Left cardiac atrium (tissue), 4 donors: ENCODE measurements at regions not wholly inside any gene's neighbourhood (a gene's known extent, or its start where the extent isn't known, plus 50 kb on each side); places are given as distances from the start of the nearest gene placed in this dataset.
"Not testable (repeated sequence)": the region's sequence is repeated elsewhere in the genome, so short reads cannot be mapped to it uniquely, and the experiment has no call there.

Experiments used
- ATAC-seq, 2 donors: fragments of 200-7000 bp; cut with Tn5 transposase; one replicate each; pipeline ENCODE4 v1.9.1; 2020; ENCODE audit warnings: mild to moderate bottlenecking in 2 of 2, moderate library complexity in 2 of 2
- DNase-seq: peaks from one replicate; pipeline ENCODE4 v3.0.0-alpha.2; 2020
- intact Hi-C, 2 donors: fragments of 100-400 bp; cut with DNase I; formaldehyde crosslinking; loops; one replicate each; pipeline versions ENCODE4 v1.14.1 to v1.15.1; 2022 to 2023
- donor health status: DM: no; HTN: yes; CAD: no.
- donor health status: DM: no; HTN: yes; CAD: no; lungs with severe emphysema.
- donor health status: DM: yes; HTN: yes; CAD: no.
- donor health status: Dilated cardiomyopathy.

- ATAC-seq (no peak), DNase-seq (no peak)
- intact Hi-C loops = no loop called here
Observed at GRCh38 chr20:6411651-6412050, 288.8 kb upstream of the FERMT1 start.

DNA sequence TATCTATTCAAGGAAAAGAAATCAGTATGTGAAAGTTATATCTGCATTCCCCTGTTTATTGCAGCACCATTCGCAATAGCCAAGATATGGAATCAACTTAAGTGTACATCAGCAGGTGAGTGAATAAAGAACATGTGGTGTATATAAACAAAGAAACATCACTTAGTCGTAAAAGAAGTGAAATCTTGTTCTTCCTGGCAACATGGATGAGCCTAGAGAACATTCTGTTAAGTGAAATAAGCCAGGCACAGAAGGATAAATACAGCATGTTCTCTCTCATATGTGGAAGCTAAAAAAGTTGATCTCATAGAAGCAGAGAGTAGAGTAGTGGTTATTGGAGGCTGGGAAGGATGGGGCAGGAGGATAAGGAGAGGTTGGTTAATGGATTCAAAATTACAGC lies 287.9 kb upstream of the FERMT1 start:
- intact Hi-C loops = no loop called here
- ATAC-seq (no peak), DNase-seq (no peak)

DNA sequence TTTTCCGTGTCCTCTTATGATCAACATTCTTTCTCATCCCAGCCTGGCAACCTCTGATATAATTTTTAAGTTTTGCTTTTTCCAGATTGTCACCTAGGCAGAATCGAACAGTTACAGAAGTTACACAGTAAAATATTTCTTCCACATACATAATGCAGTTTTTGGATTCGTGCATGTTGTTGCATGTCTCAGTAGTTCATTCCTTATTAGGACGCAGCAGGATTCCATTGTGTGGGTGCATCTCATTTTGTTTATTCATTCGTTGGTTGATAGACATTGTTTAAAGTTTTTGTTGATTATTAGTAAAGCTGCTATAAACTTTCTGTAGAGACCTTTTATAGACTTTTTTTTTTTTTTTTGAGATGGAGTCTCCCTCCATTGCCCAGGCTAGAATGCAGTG lies 284.3 kb upstream of the FERMT1 start:
- intact Hi-C loops = no loop called here
- no peak for ATAC-seq
- no peak for DNase-seq

DNA sequence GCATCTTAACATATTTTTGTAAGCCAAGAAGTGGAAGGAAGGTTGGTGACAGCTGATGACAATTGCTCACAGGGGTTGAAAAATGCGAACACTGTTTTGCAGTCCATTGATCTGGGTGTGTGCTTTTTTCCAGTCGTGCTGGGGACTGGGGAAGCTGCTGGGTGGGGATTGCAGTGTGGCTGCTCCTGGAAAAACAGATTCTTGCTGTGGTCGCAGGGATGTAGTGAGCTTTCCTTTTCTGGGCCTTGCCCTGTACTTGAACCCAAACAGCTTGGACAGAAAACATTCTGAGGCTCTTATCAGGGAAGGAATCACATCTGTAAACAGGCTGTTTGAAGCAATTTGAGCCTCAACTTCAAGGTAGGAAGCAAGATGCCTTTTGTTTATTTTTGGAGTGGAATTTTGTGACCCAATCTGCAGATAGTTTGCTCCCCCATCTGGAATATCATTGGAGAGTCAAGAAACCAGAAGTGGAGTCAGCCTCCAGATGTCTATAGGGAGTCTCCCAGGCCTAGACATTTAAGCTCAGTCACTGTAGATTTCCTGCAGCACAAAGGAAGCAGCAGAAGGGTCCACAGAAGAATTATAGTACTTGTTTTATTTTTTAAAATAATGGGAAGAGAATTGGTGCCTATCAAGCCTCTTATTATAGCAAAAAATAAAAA lies 279.2 kb upstream of the FERMT1 start:
- DNase-seq (no peak), ATAC-seq (no peak)
- intact Hi-C loops = no loop called here

DNA sequence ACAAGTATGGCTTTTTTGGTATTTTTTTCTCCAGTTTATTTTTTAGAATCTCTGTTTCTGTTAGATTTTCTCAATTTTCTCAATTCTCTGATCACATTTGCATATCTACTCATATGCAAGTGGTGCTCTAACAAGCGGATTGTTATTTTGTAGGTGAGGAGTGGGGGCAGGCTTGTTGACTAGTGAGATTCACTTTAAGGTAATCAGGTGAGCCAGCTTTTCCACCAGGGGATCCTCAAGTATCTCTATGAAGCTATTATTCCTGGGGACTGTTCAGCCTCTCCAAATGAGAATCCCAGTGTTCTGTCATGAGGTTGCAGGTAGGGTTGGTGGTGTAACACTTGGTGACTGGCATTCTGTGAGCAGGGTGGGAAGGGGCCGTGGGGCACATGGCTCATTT lies 274.3 kb upstream of the FERMT1 start:
- ATAC-seq = no peak
- intact Hi-C loops = no loop called here
- DNase-seq = no peak

DNA sequence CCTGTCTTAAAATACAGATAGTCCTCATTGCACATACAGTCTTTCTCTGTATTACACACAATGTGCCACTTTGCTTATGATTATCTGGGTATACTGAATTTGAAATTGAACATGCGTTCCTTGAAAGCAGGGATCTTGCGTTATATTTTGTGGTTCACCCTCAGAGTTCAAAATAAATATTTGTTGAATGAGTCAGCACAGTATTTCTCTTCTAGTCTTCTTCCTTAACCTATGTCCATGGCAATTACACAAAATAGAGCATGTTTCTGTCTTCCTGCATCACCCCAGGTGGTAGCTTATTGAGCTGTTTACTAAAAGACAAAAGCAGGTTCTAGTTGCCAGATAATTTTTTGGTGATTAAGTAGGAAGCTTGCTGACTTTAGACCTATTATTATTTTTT lies 272.9 kb upstream of the FERMT1 start:
- no peak for DNase-seq
- ATAC-seq = no peak
- intact Hi-C loops = no loop called here

- ATAC-seq (no peak), DNase-seq (no peak)
- intact Hi-C loops = no loop called here
Observed at GRCh38 chr20:6388671-6389197, 265.9 kb upstream of the FERMT1 start.

DNA sequence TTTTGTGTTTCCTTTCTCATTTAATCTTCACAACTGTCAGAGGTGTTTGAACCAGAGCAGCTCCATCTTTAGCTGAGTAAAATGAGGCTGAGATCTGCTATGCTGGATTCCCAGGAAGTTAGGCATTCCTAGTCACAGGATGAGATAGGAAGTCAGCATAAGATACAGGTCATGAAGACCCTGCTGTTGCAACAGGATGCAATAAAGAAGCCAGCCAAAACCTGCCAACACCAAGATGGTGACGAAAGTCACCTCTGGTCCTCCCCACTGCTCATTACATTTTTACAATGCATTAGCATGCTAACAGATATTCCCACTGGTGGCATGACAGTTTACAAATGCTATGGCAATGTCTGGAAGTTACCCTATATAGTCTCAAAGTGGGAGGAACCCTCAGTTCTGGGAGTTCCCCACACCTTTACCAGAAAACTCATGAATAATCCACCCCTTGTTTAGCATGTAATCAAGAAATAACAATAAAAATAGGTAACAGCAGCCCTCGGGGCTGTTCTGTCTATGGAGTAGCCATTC lies 262.2 kb upstream of the FERMT1 start:
- no peak for DNase-seq
- intact Hi-C loops = no loop called here
- no peak for ATAC-seq

GRCh38 chr20:6384380-6384779 lies 261.6 kb upstream of the FERMT1 start:
- DNase-seq (no peak), ATAC-seq (peak in 1 of 2 donors; percentile 47)
- intact Hi-C loops = no loop called here

- no peak for ATAC-seq
- intact Hi-C loops = no loop called here
- DNase-seq = no peak
Observed at GRCh38 chr20:6381887-6382286, 259.1 kb upstream of the FERMT1 start.

DNA sequence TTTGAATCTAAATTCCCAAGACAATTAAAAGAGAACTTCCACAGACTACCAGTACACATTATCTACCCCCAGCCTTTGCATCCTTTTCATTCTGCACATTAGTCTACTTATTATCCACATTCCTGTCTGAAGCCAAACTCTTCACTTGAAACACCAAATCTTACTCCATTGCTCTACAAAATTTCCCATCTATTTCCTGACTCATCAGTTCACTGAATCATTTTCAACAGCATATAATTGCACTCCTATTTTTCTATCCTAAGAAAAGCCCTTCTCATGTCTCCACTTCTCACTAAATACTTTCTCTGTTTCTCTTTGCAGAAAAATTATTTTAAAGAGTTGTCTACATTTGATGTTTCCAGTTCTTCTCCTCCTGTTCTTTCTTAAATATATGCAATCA lies 239.4 kb upstream of the FERMT1 start:
- no peak for DNase-seq
- ATAC-seq = no peak
- intact Hi-C loops = no loop called here

DNA sequence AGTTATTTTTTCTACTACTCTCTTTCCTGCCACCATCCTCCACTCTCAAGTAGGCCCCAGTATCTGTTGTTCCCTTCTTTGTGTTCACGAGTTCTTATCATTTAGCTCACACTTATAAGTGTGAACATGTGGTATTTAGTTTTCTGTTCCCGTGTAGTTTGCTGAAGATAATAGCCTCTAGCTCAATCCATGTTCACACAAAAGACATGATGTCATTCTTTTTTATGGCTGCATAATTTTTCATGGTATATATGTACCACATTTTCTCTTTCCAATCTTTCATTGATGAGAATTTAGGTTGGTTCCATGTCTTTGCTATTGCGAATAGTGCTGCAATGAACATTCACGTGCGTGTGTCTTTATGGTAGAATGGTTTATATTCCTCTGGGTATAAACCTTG lies 237.9 kb upstream of the FERMT1 start:
- intact Hi-C loops = no loop called here
- DNase-seq (no peak), ATAC-seq (no peak)

DNA sequence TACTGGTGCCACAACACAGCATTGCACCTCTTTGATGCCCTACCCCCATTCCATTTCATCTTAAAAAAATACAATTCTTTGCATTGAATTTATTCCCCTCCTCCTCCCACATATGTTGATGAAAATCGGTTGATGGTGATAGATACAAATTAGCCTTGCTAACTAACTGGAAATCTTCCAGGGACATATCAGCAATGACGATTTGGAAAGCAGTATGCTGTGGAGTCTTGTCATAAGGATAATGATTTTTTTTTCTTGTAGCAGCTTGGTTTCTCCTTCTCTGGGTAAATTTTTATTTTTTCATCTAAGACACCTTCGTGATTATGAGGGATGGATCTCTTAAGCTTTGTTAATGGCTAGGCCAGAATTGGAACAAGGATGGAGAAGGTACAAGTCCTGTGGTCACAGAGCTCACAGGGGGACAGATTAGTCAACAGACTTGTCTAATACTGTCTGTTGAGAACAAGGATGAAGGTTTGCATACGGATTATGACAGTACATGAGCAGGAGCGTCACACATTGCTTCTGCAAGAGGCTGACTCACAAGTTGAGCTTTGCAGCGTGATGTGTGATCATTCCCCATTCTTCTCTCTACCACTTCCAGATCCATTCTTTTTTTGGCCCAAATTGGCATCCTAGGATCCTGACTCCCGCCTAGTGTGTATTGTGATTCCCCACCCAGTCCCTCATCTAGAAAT lies 233.1 kb upstream of the FERMT1 start:
- intact Hi-C loops = no loop called here
- DNase-seq = no peak

GRCh38 chr20:6348908-6349307 lies 226.1 kb upstream of the FERMT1 start:
- intact Hi-C loops = no loop called here
- DNase-seq (no peak), ATAC-seq (no peak)

More for the DNA sequence above, 233.1 kb upstream of the FERMT1 start:
- ATAC-seq = no peak

DNA sequence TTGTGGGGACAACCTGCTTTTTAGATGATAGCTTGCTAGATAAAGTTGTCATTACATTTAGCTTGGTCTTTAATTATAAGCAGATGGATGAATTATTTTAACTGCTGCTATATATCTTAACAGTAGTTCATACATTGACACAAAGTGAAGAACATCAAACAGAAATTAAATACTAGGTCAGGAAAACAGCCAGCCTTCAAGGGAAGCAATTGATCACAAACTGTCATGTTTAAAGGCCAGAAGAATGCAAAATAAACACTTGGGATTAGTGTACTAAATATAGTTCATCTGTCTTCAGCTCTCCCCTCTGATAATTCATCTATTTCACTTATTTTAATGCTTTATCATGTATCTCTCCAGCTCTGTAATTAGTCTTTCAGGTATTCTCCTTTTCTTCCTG lies 225.1 kb upstream of the FERMT1 start:
- no peak for DNase-seq
- ATAC-seq = no peak
- intact Hi-C loops = no loop called here

DNA sequence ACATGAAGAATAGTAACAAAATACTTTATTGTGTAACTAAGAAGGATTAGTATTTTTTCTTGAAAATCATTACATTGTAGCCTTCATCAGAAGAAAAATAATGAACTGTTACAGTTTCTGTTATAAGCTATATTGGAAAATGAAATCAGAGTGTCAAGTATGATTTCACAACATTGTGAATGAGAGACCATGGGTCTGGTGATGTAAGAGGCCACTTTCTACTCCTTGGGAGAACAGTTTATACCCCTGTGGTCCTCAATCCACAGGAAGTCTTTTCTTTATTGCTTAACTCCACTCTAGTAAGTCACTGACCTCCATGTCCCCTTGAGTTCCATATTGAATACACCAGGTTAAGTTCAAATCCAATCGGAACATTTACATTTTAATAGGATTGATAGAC lies 218.7 kb upstream of the FERMT1 start:
- no peak for ATAC-seq
- intact Hi-C loops = no loop called here
- DNase-seq = no peak

- intact Hi-C loops = no loop called here
- DNase-seq = no peak
- ATAC-seq = no peak
Observed at GRCh38 chr20:6339176-6339575, 216.3 kb upstream of the FERMT1 start.

DNA sequence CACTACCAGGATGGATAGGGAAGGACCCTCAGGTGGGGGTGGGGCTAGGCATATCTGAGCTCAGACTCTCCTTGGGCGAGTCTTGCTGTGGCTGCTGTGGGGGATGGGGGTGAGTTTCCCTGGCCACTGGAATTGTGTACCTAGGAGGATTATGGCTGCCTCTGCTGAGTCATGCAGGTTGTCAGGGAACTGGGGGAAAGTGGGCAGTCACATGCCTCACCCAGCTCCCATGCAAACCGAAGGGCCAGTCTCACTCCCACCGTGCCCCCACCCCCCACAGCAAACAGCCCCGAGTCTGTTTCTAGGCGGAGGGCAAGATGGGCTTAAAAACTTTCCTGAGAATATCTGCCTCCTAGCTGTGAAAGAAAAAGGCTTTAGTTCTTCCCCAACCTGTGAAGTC lies 210.3 kb upstream of the FERMT1 start:
- intact Hi-C loops = no loop called here
- no peak for DNase-seq
- ATAC-seq = no peak

- ATAC-seq, intact Hi-C loops: not testable (repeated sequence)
Observed at GRCh38 chr20:6321235-6321634, 198.4 kb upstream of the FERMT1 start.

GRCh38 chr20:6311841-6312655 lies 189.2 kb upstream of the FERMT1 start:
- intact Hi-C loops = no loop called here
- no peak for DNase-seq
- ATAC-seq = no peak

More at GRCh38 chr20:6321235-6321634, 198.4 kb upstream of the FERMT1 start:
- DNase-seq = not testable (repeated sequence)
